ENCODE measurements at regions not wholly inside any gene's neighbourhood (a gene's known extent, or its start where the extent isn't known, plus 50 kb on each side); places are given as distances from the start of the nearest gene placed in this dataset.
A peak's percentile ranks its signal among the peaks of the same experiment; 100 is the strongest.

- DNase-seq (ENCODE audit: low read depth in 2 of 2): peak; percentile 69 to 80
Measured at GRCh38 chr1:199684686-199685273, 342.7 kb upstream of the NR5A2 start.

- DNase-seq (ENCODE audit: low read depth in 2 of 2): peak; percentile 32 to 74
Measured at GRCh38 chr1:199685369-199685768, 342.1 kb upstream of the NR5A2 start.

GRCh38 chr1:199687321-199687720 is 340.2 kb upstream of the NR5A2 start:
- peak in 1 of 2 donors; percentile 42 for DNase-seq (ENCODE audit: low read depth in 2 of 2)

GRCh38 chr1:199688133-199688676 is 339.3 kb upstream of the NR5A2 start:
- peak in 1 of 2 donors; percentile 67 for DNase-seq (ENCODE audit: low read depth in 2 of 2)

GRCh38 chr1:199688774-199689173 is 338.7 kb upstream of the NR5A2 start:
- no peak for DNase-seq (ENCODE audit: low read depth in 2 of 2)

- no peak for DNase-seq (ENCODE audit: low read depth in 2 of 2)
Measured at GRCh38 chr1:199690496-199690895, 337.0 kb upstream of the NR5A2 start.

- DNase-seq (ENCODE audit: low read depth in 2 of 2): peak; percentile 46 to 96
Measured at GRCh38 chr1:199691540-199691939, 336.0 kb upstream of the NR5A2 start.

GRCh38 chr1:199693724-199694123 is 333.8 kb upstream of the NR5A2 start:
- no peak for DNase-seq (ENCODE audit: low read depth in 2 of 2)

GRCh38 chr1:199696225-199696624 is 331.3 kb upstream of the NR5A2 start:
- no peak for DNase-seq (ENCODE audit: low read depth in 2 of 2)

GRCh38 chr1:199698222-199698621 is 329.3 kb upstream of the NR5A2 start:
- no peak for DNase-seq (ENCODE audit: low read depth in 2 of 2)

GRCh38 chr1:199700551-199700950 is 327.0 kb upstream of the NR5A2 start:
- no peak for DNase-seq (ENCODE audit: low read depth in 2 of 2)

GRCh38 chr1:199701726-199702125 is 325.8 kb upstream of the NR5A2 start:
- no peak for DNase-seq (ENCODE audit: low read depth in 2 of 2)

GRCh38 chr1:199704231-199704630 is 323.3 kb upstream of the NR5A2 start:
- no peak for DNase-seq (ENCODE audit: low read depth in 2 of 2)

- DNase-seq (ENCODE audit: low read depth in 2 of 2): no peak
Measured at GRCh38 chr1:199705825-199706224, 321.7 kb upstream of the NR5A2 start.

GRCh38 chr1:199706826-199707606 is 320.5 kb upstream of the NR5A2 start:
- no peak for DNase-seq (ENCODE audit: low read depth in 2 of 2)

- no peak for DNase-seq (ENCODE audit: low read depth in 2 of 2)
Measured at GRCh38 chr1:199710974-199711373, 316.5 kb upstream of the NR5A2 start.

GRCh38 chr1:199716729-199717128 is 310.8 kb upstream of the NR5A2 start:
- DNase-seq (ENCODE audit: low read depth in 2 of 2): no peak

GRCh38 chr1:199719156-199719842 is 308.2 kb upstream of the NR5A2 start:
- DNase-seq (ENCODE audit: low read depth in 2 of 2): peak in 1 of 2 donors; percentile 31

GRCh38 chr1:199720496-199720895 is 307.0 kb upstream of the NR5A2 start:
- no peak for DNase-seq (ENCODE audit: low read depth in 2 of 2)

GRCh38 chr1:199721001-199721400 is 306.5 kb upstream of the NR5A2 start:
- no peak for DNase-seq (ENCODE audit: low read depth in 2 of 2)

GRCh38 chr1:199723250-199723956 is 304.1 kb upstream of the NR5A2 start:
- DNase-seq (ENCODE audit: low read depth in 2 of 2): no peak

GRCh38 chr1:199724049-199724448 is 303.5 kb upstream of the NR5A2 start:
- no peak for DNase-seq (ENCODE audit: low read depth in 2 of 2)
